Hepatocyte (in vitro differentiated cells): ENCODE measurements at regions not wholly inside any gene's neighbourhood (a gene's known extent, or its start where the extent isn't known, plus 50 kb on each side); places are given as distances from the start of the nearest gene placed in this dataset.

Experiments
- CTCF ChIP-seq: fragments of 200-600 bp; sonication (generic); IDR thresholded peaks from 2 replicates; pipeline ENCODE4 v1.5.1; 2016; ENCODE audit warnings: antibody characterized with exemption, mild to moderate bottlenecking; ENCODE audit not compliant: poor library complexity
- EZH2 ChIP-seq: fragments of 200-600 bp; sonication (generic); IDR thresholded peaks from 2 replicates; pipeline ENCODE4 v1.6.1; 2016; ENCODE audit warnings: antibody characterized with exemption, mild to moderate bottlenecking, borderline replicate concordance
- EZH2phosphoT487 ChIP-seq: fragments of 200-600 bp; sonication (generic); IDR thresholded peaks from one replicate; pipeline ENCODE4 v1.6.1; 2018; ENCODE audit warnings: antibody characterized with exemption, mild to moderate bottlenecking, low read depth, moderate library complexity; ENCODE audit not compliant: unreplicated experiment, severe bottlenecking

- TF ChIP-seq EZH2phosphoT487 = no peak
- no peak for TF ChIP-seq CTCF
- no peak for TF ChIP-seq EZH2
Measured at GRCh38 chr20:6530254-6530653, 237.2 kb upstream of the BMP2 start.
